IMR-90 (cell line): ENCODE measurements at regions not wholly inside any gene's neighbourhood (a gene's known extent, or its start where the extent isn't known, plus 50 kb on each side); places are given as distances from the start of the nearest gene placed in this dataset.

Source experiments
- CEBPB ChIP-seq: IDR thresholded peaks from 2 replicates; pipeline ENCODE4 v1.6.1; 2012; ENCODE audit warnings: low read depth, low read length, improper control_type of control experiment
- ELK1 ChIP-seq: fragments of 150-350 bp; IDR thresholded peaks from 2 replicates; pipeline ENCODE4 v1.6.1; 2016; ENCODE audit warnings: low read depth, mild to moderate bottlenecking, low read length, moderate library complexity, borderline replicate concordance
- POLR2A ChIP-seq: IDR thresholded peaks from 2 replicates; pipeline ENCODE4 v1.6.1; 2012; ENCODE audit warnings: mild to moderate bottlenecking, low read depth, low read length
- TF ChIP-seq, protein P1 (sequence below): conservative IDR thresholded peaks from 2 replicates; pipeline ENCODE4 v1.5.1; 2012; ENCODE audit warnings: mild to moderate bottlenecking, low read depth, low read length, improper control_type of control experiment

DNA sequence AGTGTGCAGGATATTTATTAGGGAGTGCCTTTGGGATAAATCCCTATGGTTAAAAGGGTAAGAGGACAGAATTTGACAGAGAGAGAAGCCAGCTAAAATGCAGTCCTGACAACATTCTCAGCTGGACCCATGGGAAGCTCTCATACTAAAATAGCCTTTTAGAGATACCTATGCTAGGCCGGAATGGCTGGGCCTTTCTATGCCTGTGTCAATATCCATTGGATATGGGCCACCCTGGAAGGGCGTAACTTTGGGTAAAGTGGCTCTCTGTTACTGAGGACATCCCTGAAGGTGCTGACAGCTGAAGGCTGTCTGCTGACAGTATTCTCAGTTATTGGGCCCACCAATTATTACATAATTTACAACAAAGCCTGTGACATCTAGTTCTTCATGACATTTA is 613.0 kb upstream of the B3GALT2 start:
- TF ChIP-seq, protein P1, sequence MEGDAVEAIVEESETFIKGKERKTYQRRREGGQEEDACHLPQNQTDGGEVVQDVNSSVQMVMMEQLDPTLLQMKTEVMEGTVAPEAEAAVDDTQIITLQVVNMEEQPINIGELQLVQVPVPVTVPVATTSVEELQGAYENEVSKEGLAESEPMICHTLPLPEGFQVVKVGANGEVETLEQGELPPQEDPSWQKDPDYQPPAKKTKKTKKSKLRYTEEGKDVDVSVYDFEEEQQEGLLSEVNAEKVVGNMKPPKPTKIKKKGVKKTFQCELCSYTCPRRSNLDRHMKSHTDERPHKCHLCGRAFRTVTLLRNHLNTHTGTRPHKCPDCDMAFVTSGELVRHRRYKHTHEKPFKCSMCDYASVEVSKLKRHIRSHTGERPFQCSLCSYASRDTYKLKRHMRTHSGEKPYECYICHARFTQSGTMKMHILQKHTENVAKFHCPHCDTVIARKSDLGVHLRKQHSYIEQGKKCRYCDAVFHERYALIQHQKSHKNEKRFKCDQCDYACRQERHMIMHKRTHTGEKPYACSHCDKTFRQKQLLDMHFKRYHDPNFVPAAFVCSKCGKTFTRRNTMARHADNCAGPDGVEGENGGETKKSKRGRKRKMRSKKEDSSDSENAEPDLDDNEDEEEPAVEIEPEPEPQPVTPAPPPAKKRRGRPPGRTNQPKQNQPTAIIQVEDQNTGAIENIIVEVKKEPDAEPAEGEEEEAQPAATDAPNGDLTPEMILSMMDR: no peak
- TF ChIP-seq ELK1 (no peak), POLR2A (no peak), CEBPB (no peak)
